HG02588 (cell line): ENCODE measurements at regions not wholly inside any gene's neighbourhood (a gene's known extent, or its start where the extent isn't known, plus 50 kb on each side); places are given as distances from the start of the nearest gene placed in this dataset.

Experiments used
- ATAC-seq: cut with Tn5 transposase; IDR thresholded peaks from one replicate; pipeline ENCODE4 v1.9.1; 2021; ENCODE audit warnings: mild to moderate bottlenecking, moderate library complexity; ENCODE audit not compliant: unreplicated experiment

DNA sequence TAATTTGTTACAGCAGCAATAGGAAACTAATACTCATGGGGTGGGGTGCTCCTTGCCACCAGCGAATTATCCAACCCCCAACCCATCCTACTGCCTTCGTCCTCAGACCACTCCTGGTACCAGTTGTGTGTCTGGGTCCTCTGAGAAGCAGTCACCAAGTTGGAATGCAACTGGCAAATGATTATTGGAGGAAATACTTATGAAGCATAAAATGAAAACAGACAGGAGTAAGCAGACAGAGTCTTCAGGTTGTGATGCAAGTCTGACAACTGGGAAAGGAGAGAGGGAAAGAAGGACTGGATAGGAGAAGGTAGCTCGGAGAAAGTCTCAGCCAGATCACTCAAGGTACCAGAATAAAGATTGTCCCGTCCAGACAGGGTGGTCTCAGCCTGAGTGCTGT is 181.1 kb upstream of the ARID2 start:
- no peak for ATAC-seq

DNA sequence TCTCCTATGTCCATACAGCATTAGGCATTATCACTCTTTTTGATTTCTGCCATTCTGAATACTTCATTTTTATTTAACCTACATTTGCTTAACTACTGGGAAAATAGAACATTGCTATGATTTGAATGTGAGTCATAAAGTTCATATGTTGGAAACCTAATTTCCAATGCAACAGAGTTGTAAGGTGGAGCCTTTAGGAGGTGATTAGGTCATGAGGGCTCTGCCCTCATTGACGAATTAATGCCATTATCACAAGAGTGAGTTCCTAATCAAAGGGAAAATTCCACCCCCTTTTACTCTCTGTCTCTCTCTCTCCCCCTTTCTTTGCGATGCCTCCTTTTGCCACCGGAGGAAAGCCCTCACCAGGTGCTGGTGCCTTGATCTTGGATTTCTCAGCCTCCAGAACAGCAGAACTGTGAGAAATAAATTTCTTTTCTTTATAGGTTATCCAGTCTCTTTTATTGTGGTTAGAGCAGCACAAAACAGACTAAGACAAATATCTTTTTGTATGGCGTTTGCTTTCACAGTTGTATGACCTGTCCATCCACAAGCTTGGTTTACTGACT is 180.1 kb upstream of the ARID2 start:
- ATAC-seq = no peak

DNA sequence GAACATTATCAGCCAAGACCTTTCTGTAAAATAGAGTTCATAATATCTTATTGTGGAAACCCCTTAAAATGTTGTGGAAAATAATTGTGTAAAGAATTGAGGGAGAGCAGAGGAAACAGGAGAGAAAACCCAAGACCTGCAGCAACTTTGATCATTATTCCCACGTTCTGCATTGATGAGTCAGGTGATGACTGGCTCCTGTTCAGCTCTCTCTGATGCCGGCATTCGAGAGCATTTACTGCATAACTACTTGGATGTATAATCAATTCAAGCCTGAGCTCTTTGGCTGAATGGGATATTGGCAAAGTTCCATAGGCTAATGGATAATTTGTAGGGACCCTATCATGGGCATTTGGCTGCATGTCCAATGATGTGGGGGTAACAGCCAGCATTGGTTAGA is 176.3 kb upstream of the ARID2 start:
- no peak for ATAC-seq

DNA sequence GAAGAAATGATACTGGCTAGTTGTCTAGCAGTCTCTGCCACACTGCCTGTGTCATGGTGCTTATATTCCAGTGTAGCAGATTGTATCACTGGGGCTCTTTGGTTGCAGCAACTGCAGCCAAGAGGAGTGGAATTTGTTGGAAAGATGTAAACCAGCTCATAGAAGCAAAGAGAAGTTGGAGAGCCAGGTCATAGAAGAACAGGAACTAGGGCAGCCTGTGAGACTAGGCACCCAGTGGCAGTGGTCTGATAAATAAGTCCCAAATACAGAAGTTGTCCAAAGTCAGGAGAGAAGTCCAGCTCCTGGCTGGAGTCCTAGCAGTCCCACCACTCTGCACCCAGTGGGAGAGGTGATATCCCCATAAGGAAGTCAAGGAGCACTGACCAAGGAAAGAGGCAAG is 172.5 kb upstream of the ARID2 start:
- ATAC-seq = no peak

DNA sequence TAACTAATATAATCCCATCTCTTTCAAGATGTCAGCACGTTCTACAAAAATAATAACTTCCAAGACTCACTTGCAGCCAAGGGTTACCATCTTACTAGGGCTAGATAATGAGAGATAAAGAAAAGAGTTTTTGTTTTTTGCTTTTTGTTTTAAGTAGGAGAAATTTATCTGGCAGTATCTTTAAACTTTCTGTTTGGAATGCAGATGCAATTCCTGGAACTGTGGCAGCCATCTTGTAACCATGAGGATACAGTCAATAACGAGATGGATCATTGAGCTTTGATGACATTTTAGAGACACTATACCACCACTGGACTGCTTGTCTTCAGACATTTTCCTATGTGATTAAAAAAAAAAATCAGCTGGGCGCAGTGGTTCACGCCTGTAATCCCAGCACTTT is 171.2 kb upstream of the ARID2 start:
- ATAC-seq = no peak

DNA sequence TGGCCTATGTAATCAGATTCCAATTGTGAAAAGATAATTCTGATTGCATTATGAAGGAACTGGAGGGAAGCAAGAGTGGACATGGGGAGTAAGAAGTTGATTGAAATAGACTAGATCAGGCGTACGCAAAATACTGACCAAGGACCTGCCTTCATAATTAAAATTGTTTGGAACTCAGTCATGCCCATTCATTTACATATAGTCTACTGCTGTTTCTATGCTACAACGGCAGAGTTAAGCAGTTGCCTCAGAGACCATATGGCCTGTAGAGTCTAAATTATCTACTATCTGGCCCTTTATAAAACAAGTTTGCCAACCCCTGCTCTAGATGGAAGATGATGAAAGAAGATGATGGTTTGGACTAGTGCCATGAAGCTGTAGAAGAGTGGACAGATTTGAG is 170.0 kb upstream of the ARID2 start:
- ATAC-seq = no peak

DNA sequence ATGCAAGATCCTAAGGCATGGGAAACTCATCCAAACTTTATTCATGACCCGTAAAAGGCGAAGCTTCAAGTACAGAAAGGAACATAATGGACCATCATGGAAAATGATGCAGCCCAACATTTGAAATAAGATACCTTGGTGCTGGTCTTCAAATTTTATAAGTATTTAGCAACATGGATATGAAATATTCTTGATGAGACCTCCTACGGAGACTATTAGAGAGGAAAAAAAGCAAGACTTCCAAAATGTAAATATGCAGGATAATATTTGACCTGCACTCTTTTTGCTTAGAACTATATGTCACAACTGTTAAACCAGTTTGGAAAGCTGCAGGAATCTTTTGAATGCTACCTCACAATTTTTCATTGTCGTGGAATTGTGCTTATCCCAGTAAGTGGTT is 168.8 kb upstream of the ARID2 start:
- no peak for ATAC-seq

DNA sequence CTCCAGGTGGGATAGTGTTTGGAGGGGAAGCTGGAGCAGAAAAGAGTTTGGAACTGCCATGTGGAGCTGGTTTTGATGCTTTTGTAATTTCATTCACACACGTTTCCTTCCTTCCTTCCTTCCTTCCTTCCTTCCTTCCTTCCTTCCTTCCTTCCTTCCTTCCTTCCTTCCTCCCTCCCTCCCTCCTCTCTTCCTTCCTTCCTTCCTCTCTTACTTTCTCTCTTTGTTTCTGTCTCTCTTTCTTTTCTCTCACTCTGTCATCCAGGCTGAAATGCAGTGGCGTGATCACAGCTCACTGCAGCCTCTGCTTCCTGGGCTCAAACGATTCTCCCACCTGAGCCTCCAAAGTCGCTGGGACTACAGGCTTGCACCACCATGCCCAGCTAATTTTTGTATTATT is 168.0 kb upstream of the ARID2 start:
- no peak for ATAC-seq

DNA sequence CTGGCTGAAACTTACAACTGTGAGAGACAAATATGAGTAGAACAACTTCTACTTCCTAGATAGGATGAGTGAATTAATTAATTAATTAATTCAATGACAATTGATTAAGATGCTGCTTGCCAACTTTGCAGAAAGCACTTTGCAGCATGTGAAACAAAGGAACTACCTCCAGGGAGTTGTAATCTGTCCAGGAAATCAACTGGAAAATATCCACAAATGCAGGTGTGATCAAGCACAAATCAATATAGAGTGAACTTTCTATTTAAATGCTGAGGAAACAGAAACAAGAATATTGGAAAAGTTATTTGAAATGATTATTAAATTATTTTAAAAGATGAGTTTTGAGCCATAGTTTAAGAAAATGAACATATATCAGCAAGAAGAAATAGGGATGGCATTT is 163.9 kb upstream of the ARID2 start:
- ATAC-seq = no peak

DNA sequence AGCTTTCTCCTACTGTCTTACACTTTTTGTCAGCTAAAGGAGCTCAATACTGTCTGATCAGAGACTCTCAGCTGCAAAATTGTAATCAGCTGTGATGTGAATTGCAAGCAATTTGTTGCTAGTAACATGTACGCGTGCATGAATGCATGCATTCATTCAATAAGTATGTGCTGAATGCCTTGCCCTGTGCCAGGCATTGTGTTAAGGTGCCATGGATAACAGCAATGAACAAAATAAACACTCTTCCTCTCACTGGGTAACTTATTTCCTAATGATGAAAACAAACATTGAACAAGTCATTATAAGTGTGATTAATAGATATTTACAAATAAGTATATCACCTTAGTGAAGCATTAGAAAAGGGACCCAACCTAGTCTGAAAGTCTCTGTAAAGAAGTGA is 163.2 kb upstream of the ARID2 start:
- ATAC-seq = no peak

DNA sequence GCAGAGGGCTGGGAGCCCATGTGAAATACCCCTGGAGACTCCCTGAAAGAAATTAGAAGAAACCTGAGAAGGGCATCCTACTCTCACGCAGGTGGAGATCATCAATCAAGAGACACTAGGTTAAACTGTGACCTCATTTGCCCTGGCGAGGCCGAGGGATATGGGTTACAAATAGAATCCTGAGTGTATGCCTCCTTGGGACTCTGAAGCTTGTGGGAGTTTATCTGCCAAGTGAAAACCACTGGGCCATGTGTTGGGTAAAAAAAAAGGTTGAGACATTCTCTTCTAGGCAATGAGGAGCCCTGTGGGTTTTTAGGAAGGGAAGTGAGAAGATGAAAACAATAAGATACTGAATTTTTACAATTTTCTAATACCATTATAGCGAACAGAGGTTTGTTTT is 160.7 kb upstream of the ARID2 start:
- no peak for ATAC-seq

DNA sequence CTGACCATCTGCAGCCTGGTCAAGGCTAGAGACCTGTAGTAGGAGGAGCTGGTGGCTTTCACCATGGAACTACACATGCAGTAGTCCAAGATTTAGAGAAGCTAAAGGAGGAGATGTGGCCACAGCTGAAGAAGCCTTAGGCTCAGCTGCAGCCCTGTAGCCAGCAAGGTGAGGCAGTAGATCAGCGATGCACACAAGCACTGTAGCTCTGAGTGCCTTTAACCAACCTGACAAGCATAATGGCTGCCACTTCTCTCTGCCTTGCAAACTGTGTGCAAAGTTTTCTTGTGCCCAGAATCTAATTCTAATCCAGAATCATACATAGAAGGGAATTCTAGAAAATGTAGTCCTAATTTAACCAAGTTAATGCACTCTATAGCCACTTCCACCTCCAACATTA is 159.0 kb upstream of the ARID2 start:
- no peak for ATAC-seq

DNA sequence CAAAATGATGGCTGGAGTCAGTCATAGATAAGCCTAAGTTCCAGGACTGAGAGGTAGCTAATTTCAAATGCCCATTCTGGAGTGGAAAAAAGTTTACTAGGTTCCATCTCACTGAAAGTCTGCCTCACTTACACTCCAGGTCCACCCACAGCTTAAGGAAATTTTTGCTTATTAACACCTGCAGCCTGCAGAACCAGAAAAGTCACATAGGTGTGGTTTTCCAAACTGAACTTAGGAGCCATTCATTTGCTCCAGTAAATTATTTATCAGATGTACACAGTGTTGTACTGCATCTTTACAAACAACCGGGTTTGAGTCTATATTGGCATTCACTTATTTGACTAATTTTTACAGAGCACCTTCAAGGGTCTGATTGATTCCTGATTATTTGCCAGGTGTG is 157.4 kb upstream of the ARID2 start:
- no peak for ATAC-seq

DNA sequence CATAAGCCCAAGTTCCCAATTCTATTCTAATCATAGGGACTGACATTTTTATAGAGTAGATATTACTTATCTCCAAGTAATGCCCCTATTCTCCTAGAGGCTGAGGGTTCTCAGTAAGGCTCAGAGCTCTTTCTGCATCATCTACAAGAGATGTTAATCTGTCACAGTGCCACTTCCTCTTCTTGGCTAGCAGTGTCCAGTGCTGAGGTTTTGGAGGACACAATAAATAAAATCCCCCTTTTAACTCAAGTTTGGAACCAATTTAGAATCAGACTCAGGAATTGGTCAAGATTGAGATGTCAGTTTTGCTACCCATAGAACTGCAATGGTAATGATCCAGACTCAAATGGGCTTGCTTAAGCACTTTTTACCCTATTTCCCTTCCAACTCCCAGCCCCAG is 154.1 kb upstream of the ARID2 start:
- no peak for ATAC-seq

DNA sequence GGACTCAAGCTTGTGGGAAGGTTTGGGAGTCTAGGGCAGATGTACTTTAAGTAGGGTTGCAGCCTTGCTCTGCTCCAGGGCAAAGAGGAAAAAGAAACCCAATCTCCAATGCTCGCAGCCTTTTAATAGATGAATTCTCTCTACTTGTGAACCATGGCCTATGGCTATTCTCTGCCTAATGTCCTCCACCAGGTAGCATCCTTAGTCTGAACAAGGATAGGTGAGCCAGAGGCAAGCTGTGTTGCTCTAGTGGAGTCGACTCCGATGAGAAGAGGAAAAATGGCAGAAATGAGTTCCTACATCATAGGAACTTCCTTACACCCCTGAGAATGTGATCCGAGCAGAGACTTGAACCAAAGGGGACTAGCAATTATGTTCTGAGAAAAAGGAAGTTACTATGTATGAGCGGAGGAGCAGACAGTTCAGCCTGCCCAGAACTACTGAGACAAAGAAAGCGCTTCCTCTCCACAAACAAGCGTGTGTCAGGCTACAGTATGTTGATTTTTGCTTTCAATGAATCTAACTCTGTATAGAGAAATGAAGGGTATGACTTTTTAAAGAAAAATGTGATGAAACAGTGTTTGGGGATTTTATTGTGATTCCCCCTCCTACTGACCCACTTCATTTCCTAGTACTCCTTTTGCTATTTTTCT is 153.6 kb upstream of the ARID2 start:
- ATAC-seq = peak; percentile 70

DNA sequence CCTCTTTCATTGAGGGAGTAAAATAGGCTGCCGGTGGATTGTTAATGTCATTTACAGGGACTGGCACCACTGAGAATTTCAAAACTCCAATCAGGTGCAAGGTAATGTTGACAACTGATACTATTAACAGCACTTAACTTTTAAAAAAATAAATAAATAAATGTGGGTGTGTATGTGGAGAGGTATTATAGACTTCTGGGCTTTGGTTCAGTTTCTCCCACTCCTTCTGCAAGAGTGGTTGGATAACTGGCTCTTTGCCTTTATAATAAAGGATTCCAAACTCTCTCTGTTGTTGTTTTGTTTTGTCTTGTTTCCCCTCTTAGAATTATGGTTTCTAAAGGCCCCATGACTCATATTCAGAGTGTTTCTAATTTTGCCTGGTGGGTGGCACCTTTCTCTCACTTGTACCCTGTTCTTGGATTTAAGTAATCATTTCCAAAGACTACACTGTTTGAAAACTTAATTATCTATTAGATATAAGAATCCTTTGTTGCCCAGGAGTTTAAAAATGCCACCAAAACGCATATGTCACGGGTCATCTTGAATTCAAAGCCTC is 151.6 kb upstream of the ARID2 start:
- ATAC-seq = no peak

DNA sequence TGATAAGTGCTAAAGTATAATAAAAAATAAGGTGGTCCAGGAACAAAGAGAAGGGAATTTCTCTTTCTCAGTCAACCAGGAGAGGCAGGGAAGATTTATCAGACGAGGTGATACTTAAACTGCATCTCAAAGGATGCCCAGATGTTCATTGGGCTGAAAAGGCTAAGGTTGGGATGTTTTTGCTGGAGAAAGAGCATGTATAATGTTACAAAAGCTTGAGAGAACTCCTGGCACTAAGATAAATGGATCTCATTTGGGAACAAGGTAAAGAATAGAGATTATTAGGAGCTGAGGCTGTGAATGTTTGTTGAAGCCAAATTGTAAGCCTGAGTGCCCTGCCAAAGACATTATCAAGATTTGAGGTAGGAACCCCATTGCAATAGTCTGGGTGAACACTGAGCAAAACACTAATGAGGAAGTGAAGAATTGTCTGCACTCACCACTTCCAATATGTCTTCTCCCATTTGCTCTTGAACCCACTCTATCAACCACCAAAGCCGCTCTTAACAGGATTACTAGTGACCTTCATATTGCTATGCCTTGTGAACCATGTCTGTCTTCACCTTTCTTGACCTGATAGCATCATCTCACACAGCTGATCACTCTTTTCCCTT is 149.0 kb upstream of the ARID2 start:
- no peak for ATAC-seq

DNA sequence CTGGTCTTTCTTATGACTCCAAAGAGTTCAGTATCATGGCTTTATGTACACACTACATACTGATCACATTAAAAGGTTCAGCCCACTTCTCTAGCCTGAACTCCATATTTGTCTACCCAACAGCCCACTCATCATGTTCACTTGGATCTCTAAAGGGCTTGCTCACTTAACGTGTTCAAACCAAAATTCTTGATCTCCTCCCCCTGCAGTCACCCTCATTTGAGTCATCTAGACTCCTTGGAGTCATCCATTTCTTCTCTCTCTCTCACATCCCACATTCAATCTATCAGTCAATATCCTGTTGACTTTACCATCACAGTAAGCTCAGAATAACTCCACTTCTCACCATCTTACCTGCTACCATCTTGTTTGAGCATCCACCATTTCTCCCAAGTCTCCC is 148.4 kb upstream of the ARID2 start:
- no peak for ATAC-seq

DNA sequence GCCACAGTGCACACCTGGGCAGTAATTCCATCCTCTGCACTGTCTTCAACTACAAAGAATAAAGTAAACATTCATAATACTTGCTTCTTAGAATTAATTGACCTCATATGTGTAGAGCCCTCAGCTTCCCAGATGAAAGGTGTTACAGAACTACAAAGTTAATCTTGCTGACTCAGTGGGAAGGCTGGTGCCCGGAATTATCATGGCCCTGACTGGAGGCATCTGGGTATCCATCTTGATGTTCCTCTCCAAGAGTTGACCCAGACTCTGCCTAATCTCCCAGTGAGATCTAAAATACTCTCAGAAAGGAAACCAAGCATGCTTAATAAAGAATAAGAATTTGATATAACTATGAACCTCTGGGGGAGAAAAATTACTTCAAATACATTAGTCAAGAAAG is 147.0 kb upstream of the ARID2 start:
- no peak for ATAC-seq

DNA sequence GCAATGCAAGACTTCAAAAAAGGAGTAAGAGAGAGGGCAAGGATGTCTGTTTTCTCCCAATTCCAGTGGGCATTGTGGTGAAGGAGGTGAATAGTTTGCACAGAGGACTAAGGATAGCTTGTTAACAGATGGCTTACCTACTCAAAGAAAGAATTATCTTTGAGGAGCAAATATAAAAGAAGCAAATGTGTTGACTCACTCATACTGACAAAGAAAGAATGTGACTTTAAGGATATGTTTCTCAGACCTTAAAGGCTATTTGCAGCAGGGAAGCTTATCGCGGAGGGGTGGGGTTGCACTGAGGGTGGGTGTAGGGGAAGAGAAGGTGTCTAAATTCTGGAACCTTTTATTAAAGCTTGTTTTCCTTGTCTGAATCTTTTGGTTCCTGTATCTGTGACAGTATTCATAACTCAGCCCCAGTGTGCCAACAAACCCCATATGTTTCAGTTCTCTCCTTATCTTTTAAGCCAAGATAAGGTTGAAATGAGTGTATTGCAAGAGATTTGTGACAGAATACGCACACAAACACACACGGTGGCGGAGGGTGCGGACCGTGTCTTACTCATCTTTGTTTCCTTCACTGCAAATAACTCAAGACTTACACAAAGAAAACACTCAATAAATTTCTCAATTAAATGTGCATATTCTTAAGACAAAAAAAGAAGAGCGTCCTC is 146.4 kb upstream of the ARID2 start:
- no peak for ATAC-seq

DNA sequence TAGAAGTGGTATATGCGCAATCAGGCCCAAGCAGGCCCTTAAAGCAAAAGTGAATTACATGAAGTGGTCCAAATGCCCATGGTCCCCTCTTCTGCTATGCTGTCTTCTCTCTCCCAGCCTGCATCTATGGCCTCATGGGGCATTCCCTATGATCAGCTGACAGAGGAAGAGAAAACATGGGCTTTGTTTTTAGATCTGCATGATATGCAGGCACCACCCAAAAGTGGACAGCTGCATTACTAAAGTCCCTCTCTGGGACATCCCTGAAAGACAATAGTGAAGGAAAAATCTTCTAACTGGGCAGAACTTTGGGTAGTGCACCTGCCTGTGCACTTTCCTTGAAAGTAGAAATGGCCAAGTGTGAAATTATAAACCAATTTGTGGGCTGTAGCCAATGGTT is 145.2 kb upstream of the ARID2 start:
- ATAC-seq = no peak
